GM20000 (cell line): ENCODE measurements at regions not wholly inside any gene's neighbourhood (a gene's known extent, or its start where the extent isn't known, plus 50 kb on each side); places are given as distances from the start of the nearest gene placed in this dataset.

Experiments
- DNase-seq: peaks from one replicate; pipeline ENCODE4 v3.0.0; 2012; ENCODE audit warnings: low spot score
- CTCF ChIP-seq: IDR thresholded peaks from 2 replicates; pipeline ENCODE4 v1.5.1; 2012; ENCODE audit warnings: mild to moderate bottlenecking, control low read depth; ENCODE audit errors: extremely low read depth, missing control alignments

GRCh38 chr6:41488433-41489119, 57.6 kb upstream of the FOXP4 start:
- TF ChIP-seq CTCF, result no peak
- DNase-seq, result peak; percentile 67

GRCh38 chr6:41489120-41489851, 56.9 kb upstream of the FOXP4 start:
- no peak for TF ChIP-seq CTCF
- DNase-seq, result no peak

- no peak for DNase-seq
- TF ChIP-seq CTCF, result no peak
Measured at GRCh38 chr6:41492261-41492891, 53.8 kb upstream of the FOXP4 start.

GRCh38 chr6:41494212-41495110, 51.7 kb upstream of the FOXP4 start:
- TF ChIP-seq CTCF, result no peak
- DNase-seq, result no peak
